ENCODE measurements at regions not wholly inside any gene's neighbourhood (a gene's known extent, or its start where the extent isn't known, plus 50 kb on each side); places are given as distances from the start of the nearest gene placed in this dataset.

DNA sequence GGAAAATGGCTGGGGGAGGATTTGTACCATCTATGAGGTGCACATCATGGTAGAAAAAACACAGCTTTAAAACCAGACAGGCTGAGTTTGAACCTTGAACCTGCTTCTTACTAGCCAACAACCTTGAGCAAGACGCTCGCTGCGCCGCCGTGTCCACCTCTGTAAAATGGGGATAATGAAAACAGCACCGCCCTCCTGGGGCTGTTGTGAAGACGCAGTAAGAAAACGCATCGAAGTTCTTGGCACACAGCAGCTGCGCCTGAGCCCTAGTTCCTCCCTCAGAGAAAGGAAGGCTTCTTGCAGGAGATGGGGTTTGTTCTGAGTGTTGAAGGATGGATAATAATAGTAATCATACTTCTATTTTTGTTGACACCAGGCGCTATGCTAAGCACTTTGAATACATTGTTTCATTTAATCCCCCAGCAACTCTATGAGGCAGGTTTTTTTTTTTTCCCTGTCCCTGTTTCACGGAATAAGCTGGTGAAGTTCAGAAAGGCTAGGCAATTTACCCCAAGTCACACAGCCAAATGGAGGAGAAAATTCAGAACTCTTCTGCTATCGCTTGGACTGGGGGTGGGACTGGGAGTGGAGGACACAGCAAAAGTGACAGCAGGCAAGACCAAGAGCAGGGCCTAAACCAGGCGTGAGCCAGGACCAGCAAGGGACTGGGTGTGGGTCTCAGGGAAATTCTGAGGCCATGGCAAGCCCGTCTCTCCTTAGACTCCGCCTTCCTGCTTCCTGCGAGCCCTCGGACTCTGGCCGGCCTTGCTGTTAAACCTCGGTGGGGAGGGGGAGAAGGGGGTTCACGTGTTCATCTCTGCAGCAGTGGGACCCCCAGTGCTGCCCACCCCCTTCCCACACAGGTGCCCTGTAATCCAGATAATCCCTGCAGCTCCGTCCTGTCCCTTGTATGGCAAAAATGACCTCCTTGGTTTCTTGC lies 97.5 kb downstream of the LRRC74A start:
- H3K9me3 Mint-ChIP-seq (ENCODE audit: low read depth): no peaks in the 10 kb centered on the region
- no peaks in the 10 kb centered on the region for H3K36me3 Mint-ChIP-seq
- H3K27ac Mint-ChIP-seq: no peak overlapping the region
- H3K27me3 Mint-ChIP-seq: no peaks in the 10 kb centered on the region
- no peak overlapping the region for H3K4me3 Mint-ChIP-seq
- peaks cover 66% of the 10 kb centered on the region for H3K4me1 Mint-ChIP-seq (ENCODE audit: low read depth)

DNA sequence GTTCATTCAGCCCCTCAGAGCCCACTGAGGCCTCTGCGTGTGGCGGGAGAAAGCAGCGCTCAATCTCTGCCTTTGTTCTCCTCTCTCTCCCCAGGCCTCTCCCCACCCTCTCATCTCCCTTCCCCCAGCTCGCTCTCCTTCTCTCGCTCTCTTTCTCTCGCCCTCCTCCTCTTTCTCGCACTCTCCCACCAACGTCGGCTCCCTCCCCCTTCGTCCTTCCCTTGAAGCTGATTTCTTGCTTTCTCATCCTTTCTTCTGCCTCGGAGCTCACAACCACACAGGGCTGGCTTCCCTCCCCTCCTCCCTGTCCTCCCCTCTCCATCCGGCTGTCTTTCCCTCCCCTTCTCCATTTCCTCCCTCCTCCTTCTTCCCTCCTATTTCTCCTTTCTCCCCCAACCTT lies 96.4 kb downstream of the LRRC74A start:
- Mint-ChIP-seq H3K4me3 (no peak overlapping the region), H3K4me1 (ENCODE audit: low read depth) (peaks cover 59% of the 10 kb centered on the region), H3K27me3 (no peaks in the 10 kb centered on the region), H3K27ac (no peak overlapping the region), H3K9me3 (ENCODE audit: low read depth) (no peaks in the 10 kb centered on the region), H3K36me3 (no peaks in the 10 kb centered on the region)

DNA sequence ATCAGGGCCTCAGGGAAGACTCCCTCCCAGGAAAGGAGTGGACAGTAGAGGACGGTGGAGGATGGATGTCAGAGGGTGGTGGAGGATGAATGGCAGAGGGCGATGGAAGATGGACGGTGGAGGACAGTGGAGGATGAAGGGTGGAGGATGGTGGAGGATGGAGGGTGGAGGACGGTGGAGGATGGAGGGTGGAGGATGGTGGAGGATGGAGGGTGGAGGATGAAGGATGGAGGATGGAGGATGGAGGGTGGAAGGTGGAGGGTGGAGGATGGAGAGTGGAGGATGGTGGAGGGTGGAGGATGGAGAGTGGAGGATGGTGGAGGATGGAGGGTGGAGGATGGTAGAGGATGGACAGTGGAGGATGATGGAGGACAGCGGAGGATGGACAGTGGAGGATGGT lies 95.9 kb downstream of the LRRC74A start:
- no peak overlapping the region for H3K27ac Mint-ChIP-seq
- H3K4me3 Mint-ChIP-seq: no peak overlapping the region
- no peaks in the 10 kb centered on the region for H3K36me3 Mint-ChIP-seq
- H3K9me3 Mint-ChIP-seq (ENCODE audit: low read depth): no peaks in the 10 kb centered on the region
- H3K4me1 Mint-ChIP-seq (ENCODE audit: low read depth): peaks cover 54% of the 10 kb centered on the region
- no peaks in the 10 kb centered on the region for H3K27me3 Mint-ChIP-seq

DNA sequence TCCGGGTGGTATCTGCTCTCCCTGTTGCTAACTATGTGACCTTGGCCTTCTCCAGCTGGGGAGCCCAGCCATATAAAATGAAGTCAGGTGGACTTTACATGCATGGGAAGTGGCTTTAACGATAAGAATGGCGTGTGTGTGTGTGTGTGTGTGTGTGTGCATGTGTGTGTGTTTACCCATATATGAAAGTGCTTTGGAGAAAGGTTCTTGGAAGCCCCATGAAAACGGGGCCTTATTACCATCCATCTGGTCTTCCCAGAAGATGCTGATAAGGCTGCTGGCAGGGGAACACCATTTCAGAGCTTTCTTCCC lies 94.8 kb downstream of the LRRC74A start:
- no peak overlapping the region for H3K4me3 Mint-ChIP-seq
- H3K4me1 Mint-ChIP-seq (ENCODE audit: low read depth): peaks cover 46% of the 10 kb centered on the region
- no peaks in the 10 kb centered on the region for H3K36me3 Mint-ChIP-seq
- no peaks in the 10 kb centered on the region for H3K9me3 Mint-ChIP-seq (ENCODE audit: low read depth)
- H3K27ac Mint-ChIP-seq: no peak overlapping the region
- no peaks in the 10 kb centered on the region for H3K27me3 Mint-ChIP-seq

DNA sequence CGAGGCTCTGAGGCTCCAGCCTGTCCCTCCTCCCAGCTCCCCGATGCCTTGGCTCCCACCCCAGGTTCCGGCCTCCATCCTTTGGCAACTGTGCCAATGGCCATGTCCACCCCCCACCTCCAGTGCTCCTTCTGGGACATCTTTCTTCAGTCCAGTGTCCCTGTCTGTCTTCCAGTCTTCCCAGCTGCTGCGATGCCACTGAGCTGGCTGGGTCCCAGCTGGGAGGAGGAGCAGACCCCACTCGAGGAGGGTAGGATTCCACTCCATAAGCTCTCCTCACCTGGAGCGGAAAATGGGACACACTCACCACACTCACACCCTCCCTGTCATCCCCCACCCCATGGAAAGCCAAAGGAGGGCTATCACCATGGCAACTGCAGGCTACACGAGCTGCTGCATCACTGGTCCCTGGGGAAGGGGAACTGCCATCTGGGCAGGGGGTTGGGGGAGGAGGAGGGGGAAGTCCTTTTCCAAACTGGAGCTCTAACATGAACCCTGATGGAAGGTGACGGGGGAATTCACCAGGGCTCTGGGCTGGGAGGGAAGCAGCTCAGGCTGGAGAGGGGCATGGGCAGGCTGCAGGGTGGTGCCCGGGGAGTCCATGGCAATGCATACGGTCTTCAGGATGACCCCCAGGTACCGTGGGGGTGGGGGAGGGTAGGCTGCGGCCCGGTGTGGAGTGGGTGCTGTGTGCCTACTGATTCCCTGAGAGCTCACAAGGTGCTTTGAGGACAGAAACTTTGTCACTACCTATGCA lies 94.3 kb downstream of the LRRC74A start:
- Mint-ChIP-seq H3K36me3 (no peaks in the 10 kb centered on the region), H3K27me3 (no peaks in the 10 kb centered on the region), H3K4me1 (ENCODE audit: low read depth) (peaks cover 41% of the 10 kb centered on the region), H3K27ac (no peak overlapping the region), H3K4me3 (no peak overlapping the region), H3K9me3 (ENCODE audit: low read depth) (no peaks in the 10 kb centered on the region)

DNA sequence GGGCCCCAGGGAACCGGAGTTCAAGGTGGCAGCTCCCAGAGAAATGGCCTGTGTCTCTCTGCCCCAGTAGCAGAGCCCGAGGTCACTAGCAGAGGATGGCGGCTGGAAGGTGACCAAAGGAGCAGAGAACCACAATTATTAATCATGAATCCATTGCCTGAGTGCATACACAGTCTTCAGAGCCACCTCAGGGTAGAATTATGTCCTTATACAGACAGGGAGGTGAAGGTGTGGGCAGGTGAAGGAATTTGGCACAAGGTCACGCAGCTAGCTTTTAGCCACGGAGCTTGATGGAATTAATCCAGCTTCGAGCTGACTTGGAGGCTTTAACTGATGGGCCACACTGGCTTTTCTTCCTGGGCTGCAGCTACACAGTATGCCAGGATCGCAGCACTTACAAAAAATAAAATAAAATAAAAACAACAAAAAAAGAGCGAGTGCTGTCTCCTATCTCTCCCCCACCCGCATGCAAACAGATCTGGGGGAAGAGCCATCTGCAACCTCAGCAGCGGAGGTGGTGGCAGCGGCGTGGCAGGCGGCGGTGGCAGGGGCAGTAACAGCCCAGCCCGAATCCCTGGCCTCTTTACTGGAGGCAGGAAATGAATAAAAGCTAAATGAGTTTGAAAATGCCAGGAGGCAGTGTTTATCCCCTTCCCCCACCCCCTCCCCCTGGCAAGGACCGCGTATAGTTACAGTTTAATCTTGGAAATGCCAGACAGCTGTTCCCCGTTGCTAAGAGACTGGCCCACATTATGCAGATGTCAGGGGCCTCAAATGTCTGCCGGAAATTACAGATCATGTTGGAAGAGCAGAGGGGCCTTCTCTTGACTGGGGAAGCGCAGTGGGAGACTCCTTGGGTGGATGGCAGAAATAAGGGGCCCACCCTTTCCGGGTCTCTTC lies 93.5 kb downstream of the LRRC74A start:
- H3K36me3 Mint-ChIP-seq: no peaks in the 10 kb centered on the region
- no peaks in the 10 kb centered on the region for H3K9me3 Mint-ChIP-seq (ENCODE audit: low read depth)
- H3K27ac Mint-ChIP-seq: no peak overlapping the region
- peak overlapping the region; percentile 63 for H3K4me3 Mint-ChIP-seq
- no peaks in the 10 kb centered on the region for H3K27me3 Mint-ChIP-seq
- peaks cover 37% of the 10 kb centered on the region for H3K4me1 Mint-ChIP-seq (ENCODE audit: low read depth)
